G401.6 (cell line): ENCODE measurements at regions not wholly inside any gene's neighbourhood (a gene's known extent, or its start where the extent isn't known, plus 50 kb on each side); places are given as distances from the start of the nearest gene placed in this dataset.

Source experiments
- FAIRE-seq: peaks from 2 replicates; lab custom pipeline; 2012; peaks lifted over from hg19 to GRCh38; lab: Jason Lieb, UNC

DNA sequence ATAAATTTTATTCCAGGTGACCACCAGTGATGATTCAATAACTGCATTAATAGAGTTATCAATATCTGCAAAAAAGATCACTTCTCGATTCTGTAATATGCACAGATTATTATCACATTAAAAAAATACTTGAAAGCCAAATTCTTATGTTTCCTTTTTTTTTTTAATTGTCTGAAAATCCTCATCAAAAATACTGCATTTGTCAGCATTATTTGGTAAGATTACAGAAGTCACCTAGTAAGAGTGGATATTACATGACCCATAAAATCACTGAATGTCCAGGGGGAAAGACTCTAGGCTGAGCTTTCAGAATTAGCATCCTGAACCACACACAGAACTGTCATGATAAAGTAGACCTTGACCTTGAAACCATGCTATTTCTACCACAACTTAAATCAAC, 617.2 kb upstream of the CDH7 start:
- FAIRE-seq: no peak

DNA sequence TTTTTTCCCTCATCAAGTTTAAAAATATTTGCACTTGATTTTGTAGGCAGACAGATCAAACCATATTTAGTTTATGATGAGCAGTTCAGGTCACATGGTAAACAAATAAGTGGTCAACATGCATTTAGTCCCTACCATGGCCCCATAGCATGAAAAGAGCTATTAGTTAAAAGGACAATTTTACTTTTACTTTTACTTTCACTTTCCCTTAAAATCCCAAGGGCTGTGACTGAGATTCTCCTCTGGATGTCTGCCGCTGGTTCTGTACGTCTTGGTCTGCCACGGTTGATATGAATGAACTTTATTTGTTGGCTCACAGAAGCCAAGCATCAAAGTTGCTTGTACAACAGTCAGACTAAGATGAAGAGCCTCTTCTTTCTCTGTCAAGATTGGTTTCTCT, 626.2 kb upstream of the CDH7 start:
- FAIRE-seq: no peak

DNA sequence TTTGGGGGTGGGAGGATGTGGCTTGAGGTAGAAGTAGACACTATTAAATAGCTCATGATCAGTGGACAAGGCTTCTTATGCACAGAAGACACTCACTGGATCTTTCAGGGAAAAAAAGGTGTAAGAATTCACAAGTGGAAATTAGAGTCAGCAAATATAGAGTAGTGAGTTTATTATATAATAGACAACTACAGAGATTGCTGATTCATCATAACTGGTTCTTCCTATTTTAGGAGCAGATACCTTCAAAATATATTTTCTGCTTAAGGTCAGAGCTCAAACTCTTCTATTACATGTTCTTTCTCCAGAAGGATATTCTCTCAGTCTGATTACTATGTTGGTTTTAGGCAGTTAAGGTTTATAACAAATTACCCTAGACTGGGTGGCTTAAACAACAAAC, 646.9 kb upstream of the CDH7 start:
- FAIRE-seq: no peak

DNA sequence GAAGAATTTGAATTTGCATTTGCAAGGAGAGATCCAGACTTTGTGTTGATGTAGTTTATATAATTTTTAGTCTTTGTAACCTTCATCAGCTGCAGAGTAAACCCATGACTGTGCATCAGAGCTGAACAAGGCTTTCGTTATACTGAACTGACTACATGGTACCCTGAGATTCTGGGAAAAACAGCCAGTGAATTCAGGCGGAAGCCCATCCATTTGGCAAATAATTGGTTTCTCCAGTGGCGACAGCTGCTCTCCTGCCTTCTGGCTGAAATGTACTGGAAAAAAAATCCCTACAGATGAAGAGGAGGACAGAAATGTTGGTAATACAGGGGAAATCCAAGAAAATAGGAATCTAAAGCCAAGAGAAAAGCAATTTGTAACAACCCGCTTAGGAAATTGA, 657.5 kb upstream of the CDH7 start:
- FAIRE-seq: no peak

DNA sequence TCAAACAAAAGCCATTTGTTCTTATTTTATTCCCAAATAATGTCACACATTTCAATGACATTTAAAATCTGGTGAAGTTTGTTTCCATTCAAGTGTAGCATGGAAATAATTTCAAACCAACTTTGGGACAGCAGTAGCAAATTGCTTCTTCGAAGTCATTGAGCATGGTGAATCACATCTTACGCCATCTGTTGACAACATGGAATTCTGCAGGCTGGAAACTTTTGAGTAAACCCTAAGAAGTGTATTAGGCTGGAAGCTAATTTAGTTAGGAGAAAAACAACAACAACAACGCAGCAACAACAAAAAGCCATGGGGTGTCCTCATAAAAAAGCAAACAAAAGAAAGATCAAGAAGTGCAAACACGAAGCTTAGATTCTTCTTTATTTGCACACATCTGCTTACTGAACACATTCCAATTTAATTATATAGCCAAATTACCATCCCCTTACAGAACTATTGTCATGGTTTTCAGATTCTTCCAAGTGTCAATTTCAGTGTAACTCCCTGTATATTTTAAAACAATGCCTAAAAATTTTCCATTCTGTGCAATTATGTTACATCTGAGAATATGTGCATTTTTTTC, 659.0 kb upstream of the CDH7 start:
- FAIRE-seq: no peak

DNA sequence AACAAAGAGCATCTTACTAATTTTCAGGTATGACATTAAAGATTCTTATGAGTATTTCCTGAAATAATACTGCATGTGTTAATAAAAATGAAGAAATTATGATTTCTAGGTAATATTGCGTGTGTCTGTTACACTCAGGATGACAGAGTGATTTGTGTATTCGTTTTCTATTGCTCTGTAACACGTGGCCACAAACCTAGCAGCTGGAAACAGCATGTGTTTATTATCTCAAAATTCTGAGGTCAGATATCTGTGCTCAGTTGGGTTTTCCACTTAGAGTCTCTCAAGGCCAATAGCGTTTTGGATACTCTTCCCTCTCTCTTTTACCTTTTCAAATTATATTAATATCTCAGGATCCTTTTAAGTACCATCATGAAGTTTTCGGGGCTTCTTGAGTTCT, 667.9 kb upstream of the CDH7 start:
- no peak for FAIRE-seq

DNA sequence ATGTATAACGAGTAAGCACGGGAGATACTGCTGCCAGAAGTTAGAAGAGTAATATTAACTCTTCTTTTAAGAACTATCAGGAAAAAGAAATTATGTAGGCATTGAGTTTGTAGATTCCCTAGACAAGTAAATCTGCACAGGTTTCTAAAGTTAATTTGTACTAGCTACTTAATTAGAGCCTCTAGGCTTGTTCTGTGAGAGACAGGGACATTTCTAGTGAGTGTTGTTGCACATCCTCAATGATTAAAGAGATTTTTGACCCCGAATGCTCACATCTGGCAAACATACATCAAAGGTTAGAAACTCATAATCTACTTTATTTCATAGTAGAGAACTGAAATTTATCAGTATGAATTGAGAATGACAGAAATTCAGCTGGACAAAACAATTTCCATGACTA, 669.0 kb upstream of the CDH7 start:
- no peak for FAIRE-seq

DNA sequence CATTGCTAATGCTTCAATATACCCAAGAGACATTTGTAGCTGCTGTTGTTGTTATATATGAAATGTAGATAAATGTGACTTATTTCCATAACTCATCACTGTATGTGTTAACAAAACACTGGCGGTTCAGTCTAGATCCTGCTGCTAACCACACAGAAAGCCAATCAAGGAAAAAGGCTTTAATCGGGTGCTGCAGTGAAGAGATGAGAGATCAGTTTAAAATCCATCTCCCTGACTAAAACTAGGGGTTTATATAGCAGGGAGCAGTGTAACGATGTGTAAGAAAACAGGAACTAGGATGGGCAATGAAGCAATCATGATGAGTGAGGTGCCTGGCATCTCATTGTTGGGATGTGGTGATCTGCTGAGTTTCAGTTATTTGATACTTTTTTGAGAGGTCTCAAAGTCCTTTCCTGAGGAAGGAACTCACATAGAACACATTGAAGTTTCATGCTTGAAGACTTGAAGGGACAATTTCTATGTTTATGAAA, 677.7 kb upstream of the CDH7 start:
- no peak for FAIRE-seq

DNA sequence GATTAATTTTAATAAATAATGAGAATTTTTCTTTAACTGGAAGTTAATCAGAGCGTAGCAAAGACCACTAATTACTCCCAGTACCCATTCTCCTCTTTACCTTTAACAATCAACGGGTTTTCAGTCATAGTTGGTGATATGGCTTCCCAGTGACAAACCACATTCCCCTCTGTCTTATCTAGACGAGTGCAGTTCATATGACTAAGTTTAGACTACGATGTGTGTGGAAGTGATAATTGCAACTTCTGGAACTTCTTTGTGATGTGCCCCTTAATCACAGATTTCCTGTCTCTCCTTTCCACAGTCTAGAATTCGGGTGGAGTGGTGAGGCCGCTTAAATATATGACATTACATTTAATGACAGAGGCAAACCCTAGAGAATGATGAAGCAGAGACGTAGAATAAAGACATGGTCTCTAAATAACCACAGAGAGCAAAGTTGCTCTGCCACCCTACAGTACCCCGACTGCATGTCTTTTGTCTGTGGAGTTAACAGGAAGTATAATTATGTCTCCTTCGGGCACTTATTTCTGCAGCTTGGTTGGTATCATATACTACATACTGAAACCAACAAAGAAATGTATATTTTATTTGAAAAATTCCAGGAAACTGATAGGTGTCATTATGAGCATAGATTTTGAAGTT, 693.3 kb upstream of the CDH7 start:
- no peak for FAIRE-seq

DNA sequence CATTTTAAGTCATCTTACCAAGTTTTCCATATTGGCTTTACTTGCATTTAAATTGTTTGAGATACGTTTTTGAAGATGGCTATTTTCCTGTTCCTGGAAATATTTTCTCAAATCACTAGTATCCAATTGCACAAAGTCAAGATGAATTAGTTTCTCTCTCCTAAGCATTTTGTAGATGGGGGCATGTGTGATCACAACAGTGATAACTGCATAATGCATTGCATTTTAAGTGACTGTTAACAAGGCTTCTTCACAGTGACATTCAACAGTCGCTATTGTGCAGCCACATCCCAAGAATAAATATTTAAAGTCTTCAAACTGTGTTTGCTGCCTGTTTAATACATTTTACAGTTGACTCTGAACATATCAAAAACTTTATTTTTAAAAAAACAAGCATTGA, 694.2 kb upstream of the CDH7 start:
- FAIRE-seq: no peak

DNA sequence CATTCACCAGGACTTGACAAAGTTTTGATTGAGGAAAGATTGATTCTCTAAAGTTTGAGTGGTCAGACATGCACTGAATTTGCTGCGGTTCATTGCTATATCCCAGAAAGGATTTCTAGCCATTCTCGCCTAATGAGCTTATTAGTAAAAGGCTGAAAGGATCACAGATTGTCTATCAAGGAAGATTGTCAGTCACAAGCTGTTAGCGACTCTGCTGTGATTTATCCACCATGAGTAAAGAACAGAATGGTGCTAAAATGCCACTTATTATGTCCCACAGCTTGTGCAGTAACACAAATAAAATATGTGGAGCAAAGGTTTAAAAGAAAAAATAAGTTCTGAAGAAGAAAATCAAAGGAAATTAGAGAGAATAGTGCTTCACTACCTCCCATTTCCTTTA, 701.2 kb upstream of the CDH7 start:
- no peak for FAIRE-seq

DNA sequence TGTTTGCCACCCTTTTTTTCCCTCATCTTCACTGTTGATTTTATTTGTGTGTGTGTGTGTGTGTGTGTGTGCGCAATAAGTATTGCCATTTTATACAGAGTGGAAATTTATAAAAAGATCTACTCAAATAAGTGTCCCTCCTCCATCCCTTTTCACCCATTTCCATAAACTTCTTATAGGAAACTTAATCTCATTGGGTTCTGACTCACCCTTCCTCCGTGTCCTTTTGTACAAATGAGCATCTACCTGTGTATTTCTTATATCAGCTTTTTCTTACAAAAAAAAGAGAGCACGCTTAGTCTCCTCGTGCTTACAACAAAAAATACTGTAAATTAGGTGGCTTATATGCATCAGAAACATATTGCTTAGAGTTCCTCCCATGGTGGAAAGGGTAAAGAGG, 711.2 kb upstream of the CDH7 start:
- no peak for FAIRE-seq

DNA sequence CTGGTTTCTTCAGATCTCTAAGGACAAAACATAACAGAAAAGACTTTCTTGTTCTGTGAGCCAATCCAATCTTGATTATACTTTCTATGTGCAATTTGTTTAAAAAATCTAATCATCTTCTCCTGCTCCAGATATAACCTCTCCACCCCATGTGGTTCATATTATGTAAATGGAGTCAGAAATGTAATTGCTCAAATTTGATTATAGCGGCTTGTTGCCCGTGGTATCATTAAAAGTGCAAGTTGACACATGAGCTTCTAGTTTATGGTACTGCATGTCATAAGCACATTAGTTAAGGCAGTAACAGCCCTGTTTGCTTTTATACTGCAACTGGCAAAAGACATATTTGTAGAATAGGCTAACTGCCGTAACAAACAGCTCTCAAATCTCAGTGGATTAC, 715.1 kb upstream of the CDH7 start:
- FAIRE-seq: no peak

DNA sequence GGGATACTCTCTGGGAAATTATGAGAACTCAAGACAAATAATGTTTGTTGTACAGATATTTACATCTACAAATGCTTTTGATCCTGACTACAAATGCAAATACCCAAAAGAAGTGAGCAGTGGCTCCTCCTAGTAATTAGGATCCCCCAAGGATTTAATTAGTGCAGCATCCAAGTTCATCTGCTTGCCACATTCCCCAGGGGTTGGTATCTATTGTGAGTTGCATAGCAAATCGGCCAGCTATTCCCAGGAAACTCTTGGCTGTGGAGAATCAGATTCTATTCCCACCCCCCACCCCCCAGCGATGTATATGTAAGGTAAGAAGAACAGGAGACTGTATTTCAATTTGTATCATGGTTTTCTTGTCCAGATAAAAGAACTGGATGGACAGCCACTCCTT, 725.1 kb upstream of the CDH7 start:
- no peak for FAIRE-seq

DNA sequence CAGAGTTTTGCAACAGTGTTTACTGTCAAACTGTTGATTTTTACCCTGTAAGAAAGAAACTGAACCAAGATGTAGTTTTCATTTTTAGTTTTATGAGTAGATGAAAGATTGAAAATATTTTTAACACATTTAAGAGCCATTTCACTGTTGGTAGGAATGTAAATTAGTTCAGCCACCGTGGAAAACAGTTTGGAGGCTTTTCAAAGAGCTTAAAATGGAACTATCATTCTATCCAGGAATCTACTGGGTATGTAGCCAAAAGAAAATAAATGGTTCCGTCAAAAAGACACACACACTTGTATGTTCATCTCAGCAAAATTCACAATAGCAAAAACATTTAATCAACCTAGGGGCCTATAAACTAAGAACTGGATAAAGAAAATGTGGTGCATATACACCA, 729.8 kb upstream of the CDH7 start:
- no peak for FAIRE-seq

DNA sequence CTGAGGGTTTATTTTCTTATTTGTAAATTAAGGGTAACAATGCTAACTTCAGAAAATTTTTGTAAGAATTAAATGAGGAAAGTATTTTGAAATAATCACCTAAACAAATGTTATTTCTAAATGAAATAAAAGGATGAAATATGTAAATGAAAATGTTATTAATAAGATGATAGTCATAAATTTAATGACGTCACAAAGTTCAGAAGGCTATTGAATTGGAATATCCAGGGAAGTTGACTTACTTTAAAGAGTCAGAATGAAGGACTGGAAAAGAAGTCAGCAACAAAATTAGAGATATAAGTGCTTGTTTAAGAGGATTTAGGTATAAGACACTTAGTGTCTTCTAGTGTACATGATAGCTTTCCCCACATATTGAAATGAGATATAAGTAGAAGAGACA, 732.6 kb upstream of the CDH7 start:
- no peak for FAIRE-seq

DNA sequence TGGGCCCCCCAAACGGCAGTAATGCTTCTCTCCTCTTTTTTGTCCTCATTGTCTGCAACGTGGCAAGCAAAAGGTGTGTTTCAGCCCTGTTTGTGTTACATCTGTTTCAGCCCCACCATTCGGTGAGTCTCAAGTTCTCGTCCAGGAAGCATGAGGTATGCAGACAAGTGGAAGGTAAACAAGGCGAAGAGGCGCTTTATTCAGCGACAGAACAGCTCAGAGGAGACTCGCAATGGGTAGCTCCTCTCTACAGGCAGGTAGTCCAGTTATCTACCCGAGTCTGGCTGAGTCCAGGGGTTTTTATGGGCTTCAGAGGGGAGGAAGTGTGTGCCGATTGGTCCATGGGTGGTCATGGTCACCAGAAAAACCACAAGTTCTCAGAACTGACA, 733.4 kb upstream of the CDH7 start:
- no peak for FAIRE-seq

DNA sequence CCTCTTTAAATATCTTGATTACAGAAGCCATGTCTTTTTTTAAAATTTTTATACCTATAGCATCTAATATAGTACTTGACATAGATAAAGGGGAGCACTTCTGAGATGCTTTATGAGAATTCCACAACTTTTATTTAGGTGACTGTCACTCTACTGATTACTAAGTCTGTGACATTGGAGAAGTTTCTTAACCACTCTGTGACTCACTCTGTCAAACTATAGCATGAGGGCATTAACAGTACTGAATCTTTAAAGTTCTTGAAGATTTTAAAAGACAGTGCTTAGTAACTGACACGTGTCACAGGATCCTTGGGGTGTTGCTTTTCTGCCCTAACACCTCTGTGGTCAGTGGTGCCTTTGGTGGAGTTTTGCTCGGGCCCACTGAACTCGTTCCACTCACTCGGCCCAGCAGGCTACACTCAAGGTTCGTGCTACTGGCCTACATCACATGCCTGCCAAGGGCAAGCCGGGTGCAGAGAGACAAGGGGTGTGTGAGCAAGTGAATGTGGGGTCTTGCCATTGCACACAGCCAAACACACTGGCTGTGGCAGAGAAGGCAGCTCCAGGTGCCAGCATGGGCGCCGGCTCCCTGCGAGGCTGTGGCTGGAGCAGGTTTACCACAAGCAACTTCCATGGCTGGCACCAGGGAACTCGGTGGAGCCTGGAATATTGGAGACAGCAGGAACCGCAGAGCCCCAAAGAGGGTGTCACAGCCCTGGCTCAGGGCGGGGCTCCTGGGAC, 734.0 kb upstream of the CDH7 start:
- no peak for FAIRE-seq

DNA sequence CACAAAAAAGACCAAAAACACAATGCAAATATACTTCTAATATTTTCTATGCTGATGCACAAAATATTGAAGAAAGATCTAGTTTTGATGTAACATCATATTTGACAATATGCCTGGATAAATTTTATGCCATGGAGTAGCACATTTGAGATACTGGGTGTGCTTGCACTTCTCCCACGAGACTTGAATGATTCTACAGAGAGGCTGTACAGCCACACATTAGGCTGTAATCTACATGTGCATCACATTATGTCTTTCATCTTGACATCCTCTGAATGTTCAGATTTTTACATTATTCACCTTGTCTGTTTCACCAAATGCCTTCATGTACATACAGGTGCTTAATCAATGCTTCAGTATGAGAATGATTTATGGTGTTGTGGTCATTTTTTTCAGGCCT, 756.4 kb upstream of the CDH7 start:
- FAIRE-seq: no peak

DNA sequence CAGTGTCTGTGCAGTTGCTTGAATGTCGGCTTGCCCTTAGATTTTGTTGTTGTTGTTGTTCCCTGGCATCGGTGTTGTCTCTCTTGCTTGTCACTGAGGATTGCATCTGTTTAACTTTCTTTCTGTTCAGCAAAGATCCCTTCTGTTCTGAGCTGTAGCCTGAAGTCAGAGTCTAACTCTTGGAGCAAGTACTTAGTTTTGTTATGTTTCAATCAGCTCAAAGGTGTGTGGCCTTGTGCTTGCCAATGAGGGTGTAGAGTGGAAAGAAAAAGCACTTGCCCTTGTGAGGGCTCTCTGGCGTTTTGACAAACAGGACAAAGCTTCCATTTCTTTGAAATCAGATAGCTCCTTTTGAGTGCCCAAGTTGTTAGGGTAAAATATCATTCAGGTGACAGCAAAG, 757.1 kb upstream of the CDH7 start:
- FAIRE-seq: no peak

DNA sequence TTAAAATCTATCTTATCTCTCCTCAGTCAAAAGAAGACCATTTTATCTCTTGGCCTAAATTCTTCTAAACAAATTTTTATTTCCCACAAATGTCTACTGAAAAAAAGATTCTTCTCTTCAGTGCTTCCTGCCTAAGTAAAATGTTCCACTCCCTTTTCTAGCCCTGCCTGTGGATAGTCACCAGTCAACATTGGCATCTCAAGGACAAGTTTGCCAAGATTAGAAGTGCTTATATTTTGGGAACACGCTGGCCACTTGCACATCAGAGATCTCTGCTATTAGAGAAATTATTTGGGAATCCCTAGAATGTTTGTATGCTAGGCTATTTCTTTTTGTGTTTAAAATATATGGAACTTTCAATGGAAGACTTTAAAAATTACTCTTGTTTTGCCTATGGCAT, 758.2 kb upstream of the CDH7 start:
- no peak for FAIRE-seq

DNA sequence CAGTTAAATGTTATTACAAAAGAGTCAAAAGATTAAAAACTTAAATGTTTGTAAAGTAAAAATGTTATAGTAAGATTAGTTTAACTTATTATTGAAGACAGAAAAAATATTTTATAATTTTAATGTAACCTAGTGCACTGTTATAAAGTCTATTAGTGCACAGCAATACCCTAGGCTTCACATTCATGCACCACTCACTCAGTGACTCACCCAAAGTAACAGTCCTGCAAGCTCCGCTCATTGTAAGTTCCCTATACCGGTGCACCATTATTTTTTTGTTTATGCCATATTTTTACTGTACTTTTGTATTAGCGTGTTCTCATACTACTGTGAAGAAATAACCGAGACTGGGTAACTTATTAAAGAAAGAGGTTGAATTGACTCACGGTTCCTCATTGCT, 759.7 kb upstream of the CDH7 start:
- no peak for FAIRE-seq

DNA sequence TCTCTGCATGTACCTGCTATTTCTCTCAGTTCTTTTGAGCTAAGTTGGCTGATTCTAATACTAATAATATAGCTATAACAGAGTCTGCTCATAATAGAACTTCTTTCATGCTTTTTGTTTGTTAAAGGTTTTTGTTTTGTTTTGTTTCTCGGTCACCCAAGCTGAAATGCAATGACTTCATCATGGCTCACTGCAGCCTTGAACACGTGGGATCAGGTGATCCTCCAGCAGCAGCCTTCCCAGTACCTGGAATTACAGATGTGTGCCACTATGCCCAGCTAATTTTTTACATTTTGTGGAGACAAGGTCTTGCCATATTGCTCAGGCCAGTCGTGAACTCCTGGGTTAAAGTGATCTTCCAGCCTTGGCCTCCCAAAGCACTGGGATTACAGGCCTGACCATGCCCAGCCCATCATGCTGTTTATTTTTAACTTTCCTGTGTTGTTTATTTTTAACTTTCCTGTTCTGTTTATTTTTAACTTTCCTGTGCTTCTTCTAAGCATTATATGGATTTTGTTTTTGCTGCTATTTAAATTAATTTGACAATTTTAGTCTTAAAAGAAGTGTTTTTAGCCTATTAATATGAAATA, 763.8 kb upstream of the CDH7 start:
- FAIRE-seq: no peak
